SK-N-MC (cell line): ENCODE measurements at regions not wholly inside any gene's neighbourhood (a gene's known extent, or its start where the extent isn't known, plus 50 kb on each side); places are given as distances from the start of the nearest gene placed in this dataset.

ENCODE experiments used
- EZH2 ChIP-seq: fragments of 200-600 bp; sonication (generic); IDR thresholded peaks from one replicate; pipeline ENCODE4 v1.6.1; 2017; ENCODE audit warnings: antibody characterized with exemption
- POLR2AphosphoS5 ChIP-seq: IDR thresholded peaks from 2 replicates; pipeline ENCODE4 v1.6.1; 2012; ENCODE audit warnings: mild to moderate bottlenecking, low read depth, low read length, borderline replicate concordance

GRCh38 chr18:78168526-78168925, 811.1 kb upstream of the SALL3 start:
- TF ChIP-seq EZH2, result no peak
- TF ChIP-seq POLR2AphosphoS5, result no peak
